ENCODE measurements at regions not wholly inside any gene's neighbourhood (a gene's known extent, or its start where the extent isn't known, plus 50 kb on each side); places are given as distances from the start of the nearest gene placed in this dataset.

DNA sequence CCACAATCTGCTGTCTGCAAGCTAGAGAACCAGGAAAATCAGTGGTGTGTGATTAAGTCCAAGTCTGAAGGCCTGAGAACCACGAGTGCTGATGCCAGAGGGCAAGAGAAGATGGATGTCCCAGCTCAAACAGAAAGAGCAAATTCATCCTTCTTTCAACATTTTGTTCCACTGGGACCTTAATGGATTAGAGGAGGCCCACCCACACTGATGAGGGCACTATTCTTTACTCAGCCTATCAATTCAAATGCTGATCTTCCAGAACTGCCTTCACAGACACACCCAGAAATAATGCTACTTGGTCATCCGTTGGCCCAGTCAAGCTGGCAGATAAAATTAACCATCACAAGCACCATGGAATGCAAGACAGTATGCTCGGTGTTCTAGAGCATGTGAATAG lies 226.6 kb upstream of the SASH1 start:
- Histone ChIP-seq H3K9me2 (ENCODE audit: low read depth, low read length) (no peaks in the 10 kb centered on the region), H3K27ac (ENCODE audit: low read depth, low read length, poor library complexity, severe bottlenecking) (no peak overlapping the region), H3K27me3 (ENCODE audit: insufficient read depth, low read length) (no peaks in the 10 kb centered on the region), H3K4me1 (ENCODE audit: insufficient read depth, low read length, severe bottlenecking) (no peaks in the 10 kb centered on the region), H3K79me2 (ENCODE audit: insufficient read depth, low read length) (no peaks in the 10 kb centered on the region), H3K4me2 (ENCODE audit: low read length) (no peak overlapping the region), H2AFZ (ENCODE audit: low read length) (no peak overlapping the region), H3F3A (ENCODE audit: insufficient read depth, low read length) (no peaks in the 10 kb centered on the region), H3K4me3 (ENCODE audit: low read depth, low read length, poor library complexity, severe bottlenecking) (no peak overlapping the region), H3K9ac (ENCODE audit: low read length) (no peak overlapping the region), H3K9me3 (ENCODE audit: low read length) (no peaks in the 10 kb centered on the region), H4K20me1 (ENCODE audit: insufficient read depth, low read length) (no peaks in the 10 kb centered on the region), H3K36me3 (ENCODE audit: insufficient read depth, low read length) (no peaks in the 10 kb centered on the region)
- TF ChIP-seq EZH2 (IDR thresholded peaks at IDR 0.05; ENCODE audit: borderline replicate concordance, low read length) = no peak
- no peak for TF ChIP-seq CTCF (IDR thresholded peaks at IDR 0.05; ENCODE audit: low read length)

GRCh38 chr6:148118244-148118643 lies 224.4 kb upstream of the SASH1 start:
- H3K27me3 ChIP-seq (ENCODE audit: insufficient read depth, low read length) = no peaks in the 10 kb centered on the region
- H3K36me3 ChIP-seq (ENCODE audit: insufficient read depth, low read length) = no peaks in the 10 kb centered on the region
- H2AFZ ChIP-seq (ENCODE audit: low read length) = no peak overlapping the region
- H3K79me2 ChIP-seq (ENCODE audit: insufficient read depth, low read length) = no peaks in the 10 kb centered on the region
- no peak overlapping the region for H3K9ac ChIP-seq (ENCODE audit: low read length)
- H4K20me1 ChIP-seq (ENCODE audit: insufficient read depth, low read length) = no peaks in the 10 kb centered on the region
- no peak for TF ChIP-seq EZH2 (IDR thresholded peaks at IDR 0.05; ENCODE audit: borderline replicate concordance, low read length)
- no peak for TF ChIP-seq CTCF (IDR thresholded peaks at IDR 0.05; ENCODE audit: low read length)
- H3K9me2 ChIP-seq (ENCODE audit: low read depth, low read length) = no peaks in the 10 kb centered on the region
- no peak overlapping the region for H3K4me3 ChIP-seq (ENCODE audit: low read depth, low read length, poor library complexity, severe bottlenecking)
- no peaks in the 10 kb centered on the region for H3F3A ChIP-seq (ENCODE audit: insufficient read depth, low read length)
- H3K4me1 ChIP-seq (ENCODE audit: insufficient read depth, low read length, severe bottlenecking) = no peaks in the 10 kb centered on the region
- H3K9me3 ChIP-seq (ENCODE audit: low read length) = no peaks in the 10 kb centered on the region
- H3K27ac ChIP-seq (ENCODE audit: low read depth, low read length, poor library complexity, severe bottlenecking) = no peak overlapping the region
- H3K4me2 ChIP-seq (ENCODE audit: low read length) = no peak overlapping the region

DNA sequence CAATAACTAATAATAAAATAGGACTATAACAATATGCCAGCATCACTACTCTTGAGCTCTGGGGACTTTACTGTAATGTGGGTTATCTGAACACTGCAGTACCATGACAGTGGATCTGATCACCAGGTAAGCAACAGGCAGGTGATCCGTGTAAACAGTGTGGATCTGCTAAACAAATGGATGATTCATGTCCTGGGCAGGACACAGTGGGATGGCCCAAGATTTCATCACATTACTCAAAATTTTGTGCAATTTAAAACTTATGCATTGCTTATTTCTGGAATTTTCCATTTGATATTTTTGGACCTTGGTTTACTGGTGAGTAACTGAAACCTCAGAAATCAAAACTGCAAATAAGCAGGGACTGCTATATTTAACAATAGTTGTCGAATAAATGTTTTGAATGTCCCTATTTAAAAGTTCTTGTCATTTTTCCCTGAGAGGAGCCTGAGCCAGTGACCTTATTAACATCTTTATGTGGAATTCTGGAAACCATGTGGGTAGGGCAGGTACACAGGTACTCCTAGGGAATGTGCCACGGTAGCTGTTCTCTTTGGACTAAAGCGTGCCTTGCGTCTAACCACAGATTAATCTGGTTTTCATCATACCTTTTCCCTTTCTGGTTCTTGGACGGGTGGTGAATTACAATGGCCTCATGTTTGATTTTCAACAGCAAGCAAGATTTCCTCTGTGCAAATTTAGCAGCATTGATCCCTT lies 214.5 kb upstream of the SASH1 start:
- no peak overlapping the region for H2AFZ ChIP-seq (ENCODE audit: low read length)
- no peaks in the 10 kb centered on the region; the same call in 1 of the 2 replicates for H3K27me3 ChIP-seq (ENCODE audit: insufficient read depth, low read length)
- H3K27ac ChIP-seq (ENCODE audit: low read depth, low read length, poor library complexity, severe bottlenecking) = no peak overlapping the region
- H3K36me3 ChIP-seq (ENCODE audit: insufficient read depth, low read length) = no peaks in the 10 kb centered on the region
- H3F3A ChIP-seq (ENCODE audit: insufficient read depth, low read length) = no peaks in the 10 kb centered on the region
- TF ChIP-seq CTCF (IDR thresholded peaks at IDR 0.05; ENCODE audit: low read length) = no peak
- TF ChIP-seq EZH2 (IDR thresholded peaks at IDR 0.05; ENCODE audit: borderline replicate concordance, low read length) = no peak
- H4K20me1 ChIP-seq (ENCODE audit: insufficient read depth, low read length) = no peaks in the 10 kb centered on the region
- H3K4me3 ChIP-seq (ENCODE audit: low read depth, low read length, poor library complexity, severe bottlenecking) = no peak overlapping the region
- no peaks in the 10 kb centered on the region for H3K9me3 ChIP-seq (ENCODE audit: low read length)
- no peaks in the 10 kb centered on the region for H3K4me1 ChIP-seq (ENCODE audit: insufficient read depth, low read length, severe bottlenecking)
- H3K9ac ChIP-seq (ENCODE audit: low read length) = no peak overlapping the region
- no peaks in the 10 kb centered on the region for H3K9me2 ChIP-seq (ENCODE audit: low read depth, low read length)
- H3K79me2 ChIP-seq (ENCODE audit: insufficient read depth, low read length) = no peaks in the 10 kb centered on the region
- H3K4me2 ChIP-seq (ENCODE audit: low read length) = no peak overlapping the region

Data from OCI-LY1 (cell line).